Muscle layer of duodenum (tissue), 2 donors: ENCODE measurements at regions not wholly inside any gene's neighbourhood (a gene's known extent, or its start where the extent isn't known, plus 50 kb on each side); places are given as distances from the start of the nearest gene placed in this dataset.
"Not testable (repeated sequence)": the region's sequence is repeated elsewhere in the genome, so short reads cannot be mapped to it uniquely, and the experiment has no call there.

Experiments used
- H3K27ac ChIP-seq: one replicate; pipeline ENCODE4 v1.7.0; 2013; ENCODE audit warnings: mild to moderate bottlenecking, low read length
- H3K27me3 ChIP-seq: one replicate; pipeline ENCODE4 v1.7.0; 2013; ENCODE audit warnings: low read depth, mild to moderate bottlenecking, control low read depth, low read length
- H3K36me3 ChIP-seq, 2 donors: one replicate each; pipeline ENCODE4 v1.7.0; 2013; ENCODE audit warnings: low read length in 2 of 2, control low read depth in 1 of 2, mild to moderate bottlenecking in 1 of 2; ENCODE audit not compliant: insufficient read depth in 2 of 2, control insufficient read depth in 1 of 2
- H3K4me1 ChIP-seq, 2 donors: one replicate each; pipeline ENCODE4 v1.7.0; 2013; ENCODE audit warnings: low read length in 2 of 2, mild to moderate bottlenecking in 2 of 2, control low read depth in 1 of 2, moderate library complexity in 1 of 2; ENCODE audit not compliant: insufficient read depth in 2 of 2, control insufficient read depth in 1 of 2
- H3K4me3 ChIP-seq, 2 donors: one replicate each; pipeline ENCODE4 v1.7.0; 2013; ENCODE audit warnings: low read length in 2 of 2, low read depth in 1 of 2, mild to moderate bottlenecking in 1 of 2
- H3K9me3 ChIP-seq, 2 donors: one replicate each; pipeline ENCODE4 v1.7.0; 2013; ENCODE audit warnings: low read length in 2 of 2, control low read depth in 1 of 2, mild to moderate bottlenecking in 1 of 2; ENCODE audit not compliant: control insufficient read depth in 1 of 2
- donor health status: healthy.

GRCh38 chr4:111405989-111406388 lies 739.3 kb upstream of the FAM241A start:
- no peaks in the 10 kb centered on the region for H3K27me3 ChIP-seq
- no peak overlapping the region for H3K4me3 ChIP-seq
- H3K36me3 ChIP-seq: no peaks in the 10 kb centered on the region
- H3K9me3 ChIP-seq: no peaks in the 10 kb centered on the region
- H3K27ac ChIP-seq: no peak overlapping the region
- H3K4me1 ChIP-seq: peaks cover 0 to 6% of the 10 kb centered on the region in 2 donors

GRCh38 chr4:111410571-111410970 lies 734.7 kb upstream of the FAM241A start:
- Histone ChIP-seq H3K27ac (no peak overlapping the region), H3K9me3 (no peaks in the 10 kb centered on the region), H3K4me3 (no peak overlapping the region), H3K27me3 (no peaks in the 10 kb centered on the region), H3K4me1 (peaks cover 0 to 2% of the 10 kb centered on the region in 2 donors), H3K36me3 (no peaks in the 10 kb centered on the region)

GRCh38 chr4:111417521-111417920 lies 727.7 kb upstream of the FAM241A start:
- Histone ChIP-seq H3K36me3 (no peaks in the 10 kb centered on the region), H3K4me1 (no peaks in the 10 kb centered on the region), H3K27ac (no peak overlapping the region), H3K27me3 (no peaks in the 10 kb centered on the region), H3K9me3 (no peaks in the 10 kb centered on the region), H3K4me3 (no peak overlapping the region)

- Histone ChIP-seq H3K9me3 (peaks cover 0 to 4% of the 10 kb centered on the region in 2 donors), H3K4me3 (no peak overlapping the region), H3K27ac (no peak overlapping the region), H3K36me3 (no peaks in the 10 kb centered on the region), H3K27me3 (no peaks in the 10 kb centered on the region), H3K4me1 (no peaks in the 10 kb centered on the region)
Observed at GRCh38 chr4:111433441-111433840, 711.8 kb upstream of the FAM241A start.

- Histone ChIP-seq H3K9me3 (peaks cover 0 to 4% of the 10 kb centered on the region in 2 donors), H3K4me3 (no peak overlapping the region), H3K27me3 (no peaks in the 10 kb centered on the region), H3K4me1 (no peaks in the 10 kb centered on the region), H3K36me3 (no peaks in the 10 kb centered on the region), H3K27ac (no peak overlapping the region)
Observed at GRCh38 chr4:111434586-111434985, 710.7 kb upstream of the FAM241A start.

GRCh38 chr4:111435986-111436744 lies 709.1 kb upstream of the FAM241A start:
- no peaks in the 10 kb centered on the region for H3K9me3 ChIP-seq
- no peaks in the 10 kb centered on the region for H3K36me3 ChIP-seq
- no peak overlapping the region for H3K27ac ChIP-seq
- no peak overlapping the region for H3K4me3 ChIP-seq
- no peaks in the 10 kb centered on the region for H3K4me1 ChIP-seq
- H3K27me3 ChIP-seq: no peaks in the 10 kb centered on the region

GRCh38 chr4:111441687-111442086 lies 703.6 kb upstream of the FAM241A start:
- Histone ChIP-seq H3K27ac (no peak overlapping the region), H3K27me3 (no peaks in the 10 kb centered on the region), H3K4me3 (no peak overlapping the region), H3K9me3 (no peaks in the 10 kb centered on the region), H3K36me3 (no peaks in the 10 kb centered on the region), H3K4me1 (no peaks in the 10 kb centered on the region)

- not testable (repeated sequence) for H3K27me3 ChIP-seq, H3K9me3 ChIP-seq, H3K4me1 ChIP-seq, H3K4me3 ChIP-seq, H3K27ac ChIP-seq, H3K36me3 ChIP-seq
Observed at GRCh38 chr4:111444836-111445235, 700.4 kb upstream of the FAM241A start.

GRCh38 chr4:111449657-111450056 lies 695.6 kb upstream of the FAM241A start:
- H3K27ac ChIP-seq: no peak overlapping the region
- no peaks in the 10 kb centered on the region for H3K9me3 ChIP-seq
- H3K4me3 ChIP-seq: no peak overlapping the region
- no peaks in the 10 kb centered on the region for H3K27me3 ChIP-seq
- no peaks in the 10 kb centered on the region for H3K4me1 ChIP-seq
- no peaks in the 10 kb centered on the region for H3K36me3 ChIP-seq

GRCh38 chr4:111450867-111451266 lies 694.4 kb upstream of the FAM241A start:
- H3K9me3 ChIP-seq: no peaks in the 10 kb centered on the region
- no peaks in the 10 kb centered on the region for H3K4me1 ChIP-seq
- H3K27me3 ChIP-seq: no peaks in the 10 kb centered on the region
- H3K36me3 ChIP-seq: no peaks in the 10 kb centered on the region
- no peak overlapping the region for H3K27ac ChIP-seq
- H3K4me3 ChIP-seq: no peak overlapping the region

GRCh38 chr4:111453216-111453615 lies 692.0 kb upstream of the FAM241A start:
- Histone ChIP-seq H3K4me1 (no peaks in the 10 kb centered on the region), H3K4me3 (no peak overlapping the region), H3K9me3 (no peaks in the 10 kb centered on the region), H3K36me3 (no peaks in the 10 kb centered on the region), H3K27ac (no peak overlapping the region), H3K27me3 (no peaks in the 10 kb centered on the region)

GRCh38 chr4:111454961-111455360 lies 690.3 kb upstream of the FAM241A start:
- no peaks in the 10 kb centered on the region for H3K9me3 ChIP-seq
- no peaks in the 10 kb centered on the region for H3K27me3 ChIP-seq
- no peak overlapping the region for H3K4me3 ChIP-seq
- no peaks in the 10 kb centered on the region for H3K4me1 ChIP-seq
- H3K27ac ChIP-seq: no peak overlapping the region
- H3K36me3 ChIP-seq: no peaks in the 10 kb centered on the region
